DOHH2 (cell line): ENCODE measurements at regions not wholly inside any gene's neighbourhood (a gene's known extent, or its start where the extent isn't known, plus 50 kb on each side); places are given as distances from the start of the nearest gene placed in this dataset.

Experiments
- CTCF ChIP-seq: fragments of 200-600 bp; sonication (generic); IDR thresholded peaks from one replicate; pipeline ENCODE4 v1.5.1; 2014; ENCODE audit warnings: antibody characterized with exemption, mild to moderate bottlenecking, low read depth, low read length; ENCODE audit not compliant: poor library complexity, severe bottlenecking
- EZH2phosphoT487 ChIP-seq: fragments of 200-600 bp; sonication (generic); IDR thresholded peaks from 2 replicates; pipeline ENCODE4 v1.6.1; 2017; ENCODE audit warnings: borderline replicate concordance, mild to moderate bottlenecking, antibody characterized with exemption, low read length, moderate library complexity, mixed read lengths

- TF ChIP-seq EZH2phosphoT487 (no peak), CTCF (no peak)
These were observed 240.9 kb downstream of the IRX1 start for GRCh38 chr5:3836528-3836927.
